HL-60 (cell line): ENCODE measurements at regions not wholly inside any gene's neighbourhood (a gene's known extent, or its start where the extent isn't known, plus 50 kb on each side); places are given as distances from the start of the nearest gene placed in this dataset.

Experiments used
- DNase-seq, 2 experiments: peaks; one replicate each; pipeline ENCODE4 v3.0.0-alpha.2; 2010 to 2020; ENCODE audit warnings: low read depth in 1 of 2, low spot score in 1 of 2
- H3K27ac ChIP-seq: fragments of 250-450 bp; sonication (Bioruptor Pico); replicated peaks from 2 replicates; pipeline ENCODE4 v1.5.1; 2020; ENCODE audit warnings: mild to moderate bottlenecking, moderate library complexity
- H3K27me3 ChIP-seq: fragments of 250-450 bp; sonication (Bioruptor Pico); 2 replicates; pipeline ENCODE4 v1.5.1; 2021; ENCODE audit warnings: mild to moderate bottlenecking, moderate library complexity; ENCODE audit not compliant: insufficient read depth, poor library complexity, severe bottlenecking
- H3K4me3 ChIP-seq: replicated peaks from 2 replicates; pipeline ENCODE4 v1.5.1; 2011; ENCODE audit warnings: mild to moderate bottlenecking, control low read depth, low read length; ENCODE audit not compliant: insufficient read depth
- CTCF ChIP-seq: IDR thresholded peaks from one replicate; pipeline ENCODE4 v1.5.1; 2011; ENCODE audit warnings: low read length, control low read depth, inconsistent platforms; ENCODE audit not compliant: insufficient read depth
- GABPA ChIP-seq: IDR thresholded peaks from 2 replicates; pipeline ENCODE4 v1.6.1; 2012; ENCODE audit warnings: low read depth
- POLR2AphosphoS5 ChIP-seq: IDR thresholded peaks from 2 replicates; pipeline ENCODE4 v1.6.1; 2012; ENCODE audit warnings: low read depth
- REST ChIP-seq: IDR thresholded peaks from 2 replicates; pipeline ENCODE4 v1.6.1; 2012; ENCODE audit warnings: low read depth; ENCODE audit not compliant: insufficient replicate concordance
- SPI1 ChIP-seq: IDR thresholded peaks from 2 replicates; pipeline ENCODE4 v1.6.1; 2012; ENCODE audit warnings: low read depth, mild to moderate bottlenecking, borderline replicate concordance

GRCh38 chr4:41857226-41857641, 78.0 kb upstream of the TMEM33 start:
- TF ChIP-seq CTCF (no peak), SPI1 (no peak), REST (no peak), POLR2AphosphoS5 (no peak), GABPA (no peak)
- Histone ChIP-seq H3K27ac (no peak overlapping the region), H3K27me3 (peaks cover 4% of the 10 kb centered on the region), H3K4me3 (no peak overlapping the region)
- no peak for DNase-seq

- DNase-seq, result no peak
- Histone ChIP-seq H3K27ac (no peak overlapping the region), H3K4me3 (no peak overlapping the region), H3K27me3 (peaks cover 7% of the 10 kb centered on the region)
- no peak for TF ChIP-seq CTCF
- TF ChIP-seq POLR2AphosphoS5, result no peak
- TF ChIP-seq GABPA, result no peak
- no peak for TF ChIP-seq SPI1
- TF ChIP-seq REST, result no peak
Observed at GRCh38 chr4:41856797-41857196, 78.4 kb upstream of the TMEM33 start.

- no peak overlapping the region for H3K27ac ChIP-seq
- no peak for DNase-seq
- peaks cover 7% of the 10 kb centered on the region for H3K27me3 ChIP-seq
- no peak overlapping the region for H3K4me3 ChIP-seq
- no peak for TF ChIP-seq POLR2AphosphoS5
- no peak for TF ChIP-seq GABPA
- TF ChIP-seq CTCF, result no peak
- no peak for TF ChIP-seq REST
- TF ChIP-seq SPI1, result no peak
Observed at GRCh38 chr4:41853973-41854372, 81.3 kb upstream of the TMEM33 start.
